SK-N-SH (cell line): ENCODE measurements at regions not wholly inside any gene's neighbourhood (a gene's known extent, or its start where the extent isn't known, plus 50 kb on each side); places are given as distances from the start of the nearest gene placed in this dataset.

Source experiments
- CTCF ChIA-PET: fragments of 300-600, 350-600 bp; formaldehyde crosslinking; extraction: SDS; loops from one replicate; lab custom pipeline; 2021; lab: Yijun Ruan, JAX
- POLR2A ChIA-PET: fragments of 350-600 bp; sonication (Branson Sonifier 250); formaldehyde crosslinking; extraction: SDS; loops from one replicate; lab custom pipeline; 2020; ENCODE audit warnings: antibody characterized with exemption, inconsistent platforms; lab: Yijun Ruan, JAX
- DNase-seq: peaks from one replicate; pipeline ENCODE4 v3.0.0; 2012
- H2AFZ ChIP-seq: fragments of 200-600 bp; sonication (generic); 2 replicates; pipeline ENCODE4 v1.8.1; 2016; ENCODE audit warnings: antibody characterized with exemption, mild to moderate bottlenecking, low read depth
- H3F3A ChIP-seq: fragments of 200-600 bp; sonication (generic); replicated peaks from 2 replicates; pipeline ENCODE3; 2016; ENCODE audit warnings: antibody characterized with exemption, mild to moderate bottlenecking; ENCODE audit not compliant: insufficient read depth
- H3K27ac ChIP-seq, 2 experiments: fragments of 200-500 bp in 1 of 2; fragments of 200-600 bp in 1 of 2; sonication (Bioruptor generic) in 1 of 2; sonication (generic), shearing (Covaris generic) in 1 of 2; 2 replicates each; pipeline versions ENCODE4 v1.5.1 to v1.6.1; 2014 to 2016; ENCODE audit warnings: low read depth in 2 of 2, inconsistent platforms in 1 of 2, low read length in 1 of 2, mild to moderate bottlenecking in 1 of 2, mixed read lengths in 1 of 2
- H3K27me3 ChIP-seq: fragments of 200-600 bp; sonication (generic), shearing (Covaris generic); 2 replicates; pipeline ENCODE4 v1.6.1; 2016; ENCODE audit warnings: mixed run types; ENCODE audit not compliant: insufficient read depth
- H3K36me3 ChIP-seq, 2 experiments: fragments of 200-500 bp in 1 of 2; fragments of 200-600 bp in 1 of 2; sonication (Bioruptor generic) in 1 of 2; sonication (generic) in 1 of 2; replicated peaks in 1 of 2; 2 replicates each; pipeline versions ENCODE3 to v1.5.1; 2014 to 2016; ENCODE audit warnings: low read length in 1 of 2, mild to moderate bottlenecking in 1 of 2; ENCODE audit not compliant: insufficient read depth in 2 of 2, control insufficient read depth in 1 of 2
- H3K4me1 ChIP-seq, 2 experiments: fragments of 200-500 bp in 1 of 2; fragments of 200-600 bp in 1 of 2; sonication (Bioruptor generic) in 1 of 2; sonication (generic), shearing (Covaris generic) in 1 of 2; 2 replicates each; pipeline versions ENCODE4 v1.5.1 to v1.6.1; 2014 to 2016; ENCODE audit warnings: low read depth in 1 of 2, low read length in 1 of 2, mixed run types in 1 of 2; ENCODE audit not compliant: insufficient read depth in 2 of 2, control insufficient read depth in 1 of 2
- H3K4me2 ChIP-seq: fragments of 200-600 bp; sonication (generic), shearing (Covaris generic); 2 replicates; pipeline ENCODE4 v1.6.1; 2017; ENCODE audit warnings: mixed run types
- H3K4me3 ChIP-seq, 2 experiments: fragments of 200-500 bp in 1 of 2; fragments of 200-600 bp in 1 of 2; sonication (Bioruptor generic) in 1 of 2; sonication (generic), shearing (Covaris generic) in 1 of 2; 2 replicates each; pipeline versions ENCODE4 v1.5.1 to v1.8.1; 2014 to 2016; ENCODE audit warnings: low read depth in 2 of 2, inconsistent platforms in 1 of 2, low read length in 1 of 2, mild to moderate bottlenecking in 1 of 2, mixed read lengths in 1 of 2, moderate library complexity in 1 of 2
- H3K79me2 ChIP-seq: fragments of 200-600 bp; sonication (generic); 2 replicates; pipeline ENCODE4 v1.8.1; 2017; ENCODE audit warnings: mild to moderate bottlenecking; ENCODE audit not compliant: insufficient read depth
- H3K9ac ChIP-seq: fragments of 200-600 bp; sonication (generic); 2 replicates; pipeline ENCODE4 v1.6.1; 2017; ENCODE audit warnings: mixed run types
- H3K9me2 ChIP-seq: fragments of 200-600 bp; sonication (generic); 2 replicates; pipeline ENCODE4 v1.6.1; 2017; ENCODE audit warnings: mixed run types
- H3K9me3 ChIP-seq: fragments of 200-600 bp; sonication (generic); 2 replicates; pipeline ENCODE4 v1.6.1; 2017; ENCODE audit warnings: mixed run types, mild to moderate bottlenecking, moderate library complexity
- H4K20me1 ChIP-seq: fragments of 200-600 bp; sonication (generic); 2 replicates; pipeline ENCODE4 v1.6.1; 2017; ENCODE audit warnings: mild to moderate bottlenecking, mixed run types; ENCODE audit not compliant: insufficient read depth
- ELF1 ChIP-seq: IDR thresholded peaks from 2 replicates; pipeline ENCODE4 v1.4.0; 2012
- FOSL2 ChIP-seq: IDR thresholded peaks from 2 replicates; pipeline ENCODE4 v1.4.0; 2012; ENCODE audit warnings: low read depth, mild to moderate bottlenecking, moderate library complexity, borderline replicate concordance
- FOXJ3 ChIP-seq: sonication (generic); formaldehyde crosslinking; IDR thresholded peaks from 2 replicates; pipeline ENCODE4 v1.5.1; 2020; ENCODE audit warnings: mild to moderate bottlenecking, missing genetic modification reagents
- FOXM1 ChIP-seq: IDR thresholded peaks from 2 replicates; pipeline ENCODE4 v1.4.0; 2012; ENCODE audit warnings: low read depth, mild to moderate bottlenecking
- GABPA ChIP-seq: IDR thresholded peaks from 2 replicates; pipeline ENCODE4 v1.4.0; 2012; ENCODE audit warnings: low read depth, mild to moderate bottlenecking
- IRF3 ChIP-seq: fragments of 150-350 bp; IDR thresholded peaks from 2 replicates; pipeline ENCODE4 v1.6.1; 2016; ENCODE audit warnings: mild to moderate bottlenecking, low read depth, low read length
- MEF2A ChIP-seq: IDR thresholded peaks from 2 replicates; pipeline ENCODE4 v1.4.0; 2012; ENCODE audit warnings: low read depth, borderline replicate concordance
- NRF1 ChIP-seq: IDR thresholded peaks from 2 replicates; pipeline ENCODE4 v1.6.1; 2012; ENCODE audit warnings: low read depth, mild to moderate bottlenecking, low read length
- PBX3 ChIP-seq: IDR thresholded peaks from 2 replicates; pipeline ENCODE4; 2012
- RAD21 ChIP-seq: IDR thresholded peaks from 2 replicates; pipeline ENCODE4 v1.6.1; 2012; ENCODE audit warnings: mild to moderate bottlenecking, low read length
- RCOR1 ChIP-seq: fragments of 150-350 bp; IDR thresholded peaks from 2 replicates; pipeline ENCODE4 v1.6.1; 2017; ENCODE audit warnings: antibody characterized with exemption, low read length
- RFX5 ChIP-seq: IDR thresholded peaks from 2 replicates; pipeline ENCODE4 v1.6.1; 2012; ENCODE audit warnings: mild to moderate bottlenecking, improper control_type of control experiment, low read length
- SIN3A ChIP-seq: IDR thresholded peaks from 2 replicates; pipeline ENCODE4 v1.6.1; 2012; ENCODE audit warnings: low read depth, mild to moderate bottlenecking, low read length, moderate library complexity, borderline replicate concordance
- TAF1 ChIP-seq: IDR thresholded peaks from 2 replicates; pipeline ENCODE4 v1.6.1; 2012; ENCODE audit warnings: low read depth, mild to moderate bottlenecking, low read length, moderate library complexity, borderline replicate concordance
- TCF12 ChIP-seq: IDR thresholded peaks from 2 replicates; pipeline ENCODE4 v1.4.0; 2012
- USF1 ChIP-seq: IDR thresholded peaks from 2 replicates; pipeline ENCODE4 v1.4.0; 2012; ENCODE audit warnings: low read depth, borderline replicate concordance
- WGBS: methylation state at CpG from one replicate; pipeline ENCODE4 v1.1.6; 2017; ENCODE audit warnings: low lambda C conversion rate; 5-methylcytosine and 5-hydroxymethylcytosine counted together
- TF ChIP-seq, protein P1 (sequence below): IDR thresholded peaks from 2 replicates; pipeline ENCODE4 v1.4.0; 2012; ENCODE audit warnings: low read depth, borderline replicate concordance
- TF ChIP-seq, protein P2 (sequence below): fragments of 150-350 bp; IDR thresholded peaks from 2 replicates; pipeline ENCODE4 v1.6.1; 2017; ENCODE audit warnings: antibody characterized with exemption, low read length, low read depth, borderline replicate concordance

DNA sequence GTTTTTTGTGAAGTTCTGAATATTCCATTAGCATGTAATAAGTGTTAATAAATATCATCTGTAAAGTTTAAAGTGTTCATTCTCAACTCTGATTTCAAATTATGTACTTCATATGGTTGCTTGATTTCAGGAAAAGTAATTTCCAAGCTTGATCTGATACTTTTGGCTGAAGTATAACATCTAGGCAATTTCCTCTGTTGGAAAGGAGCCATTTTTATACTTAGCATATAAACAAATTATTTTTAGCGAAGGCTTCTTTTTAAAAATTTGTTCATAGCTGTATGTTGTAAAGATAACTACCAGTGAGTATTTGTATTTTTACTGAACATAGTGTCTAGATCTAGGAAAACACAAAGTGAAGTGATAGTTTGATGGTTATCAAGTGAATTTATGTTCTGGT is 153.4 kb upstream of the TMTC2 start (continued):
- TF ChIP-seq PBX3 (no peak), FOSL2 (no peak), GABPA (no peak), ELF1 (no peak), RFX5 (no peak)
- TF ChIP-seq, protein P1, sequence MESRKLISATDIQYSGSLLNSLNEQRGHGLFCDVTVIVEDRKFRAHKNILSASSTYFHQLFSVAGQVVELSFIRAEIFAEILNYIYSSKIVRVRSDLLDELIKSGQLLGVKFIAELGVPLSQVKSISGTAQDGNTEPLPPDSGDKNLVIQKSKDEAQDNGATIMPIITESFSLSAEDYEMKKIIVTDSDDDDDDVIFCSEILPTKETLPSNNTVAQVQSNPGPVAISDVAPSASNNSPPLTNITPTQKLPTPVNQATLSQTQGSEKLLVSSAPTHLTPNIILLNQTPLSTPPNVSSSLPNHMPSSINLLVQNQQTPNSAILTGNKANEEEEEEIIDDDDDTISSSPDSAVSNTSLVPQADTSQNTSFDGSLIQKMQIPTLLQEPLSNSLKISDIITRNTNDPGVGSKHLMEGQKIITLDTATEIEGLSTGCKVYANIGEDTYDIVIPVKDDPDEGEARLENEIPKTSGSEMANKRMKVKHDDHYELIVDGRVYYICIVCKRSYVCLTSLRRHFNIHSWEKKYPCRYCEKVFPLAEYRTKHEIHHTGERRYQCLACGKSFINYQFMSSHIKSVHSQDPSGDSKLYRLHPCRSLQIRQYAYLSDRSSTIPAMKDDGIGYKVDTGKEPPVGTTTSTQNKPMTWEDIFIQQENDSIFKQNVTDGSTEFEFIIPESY, result no peak
- TF ChIP-seq, all 33 proteins: peak for 0

- Histone ChIP-seq H3K9me2 (no peaks in the 10 kb centered on the region), H3K36me3 (no peaks in the 10 kb centered on the region), H3K27me3 (no peaks in the 10 kb centered on the region), H3K27ac (no peak overlapping the region), H3K4me1 (no peaks in the 10 kb centered on the region), H3K4me3 (no peak overlapping the region), H3K9ac (no peak overlapping the region), H3K4me2 (no peak overlapping the region), H4K20me1 (no peaks in the 10 kb centered on the region), H3K79me2 (no peaks in the 10 kb centered on the region), H2AFZ (no peak overlapping the region), H3F3A (no peaks in the 10 kb centered on the region), H3K9me3 (no peaks in the 10 kb centered on the region)
- WGBS, result 50% methylated on average over 2 of the region's 2 CpGs
- CTCF ChIA-PET, result no interaction called here
- DNase-seq, result no peak
- no peak for TF ChIP-seq FOXM1
- no peak for TF ChIP-seq TAF1
- TF ChIP-seq, protein P2, sequence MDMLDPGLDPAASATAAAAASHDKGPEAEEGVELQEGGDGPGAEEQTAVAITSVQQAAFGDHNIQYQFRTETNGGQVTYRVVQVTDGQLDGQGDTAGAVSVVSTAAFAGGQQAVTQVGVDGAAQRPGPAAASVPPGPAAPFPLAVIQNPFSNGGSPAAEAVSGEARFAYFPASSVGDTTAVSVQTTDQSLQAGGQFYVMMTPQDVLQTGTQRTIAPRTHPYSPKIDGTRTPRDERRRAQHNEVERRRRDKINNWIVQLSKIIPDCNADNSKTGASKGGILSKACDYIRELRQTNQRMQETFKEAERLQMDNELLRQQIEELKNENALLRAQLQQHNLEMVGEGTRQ, result no peak
- TF ChIP-seq PBX3, result no peak
- no peak for TF ChIP-seq RCOR1
- TF ChIP-seq FOXJ3 (CRISPR knock-in tag), result no peak
- TF ChIP-seq MEF2A, result no peak
- no peak for TF ChIP-seq TCF12
- no peak for TF ChIP-seq RFX5
- no peak for TF ChIP-seq NRF1
- no peak for TF ChIP-seq SIN3A
- no peak for TF ChIP-seq IRF3
- no peak for TF ChIP-seq USF1
- no peak for TF ChIP-seq RAD21
- TF ChIP-seq ELF1, result no peak
- POLR2A ChIA-PET, result no interaction called here
Measured at GRCh38 chr12:82537436-82537835, 149.3 kb upstream of the TMTC2 start.
